GM06990 (cell line): ENCODE measurements at regions not wholly inside any gene's neighbourhood (a gene's known extent, or its start where the extent isn't known, plus 50 kb on each side); places are given as distances from the start of the nearest gene placed in this dataset.
"Not testable (repeated sequence)": the region's sequence is repeated elsewhere in the genome, so short reads cannot be mapped to it uniquely, and the experiment has no call there.

Source experiments
- DNase-seq: peaks from one replicate; pipeline ENCODE4 v3.0.0-alpha.2; 2011; ENCODE audit not compliant: insufficient read length; ENCODE audit errors: extremely low read depth
- H3K27me3 ChIP-seq: replicated peaks from 2 replicates; pipeline ENCODE4 v1.6.0; 2011; ENCODE audit warnings: low read length; ENCODE audit not compliant: control insufficient read depth, insufficient read depth
- H3K36me3 ChIP-seq: 2 replicates; pipeline ENCODE4 v1.5.1; 2011; ENCODE audit warnings: low read length; ENCODE audit not compliant: control insufficient read depth, insufficient read depth
- H3K4me3 ChIP-seq: replicated peaks from 2 replicates; pipeline ENCODE4 v1.5.1; 2011; ENCODE audit warnings: low read depth, mild to moderate bottlenecking, control low read depth, low read length
- CTCF ChIP-seq: IDR thresholded peaks from 2 replicates; pipeline ENCODE4 v1.5.1; 2011; ENCODE audit warnings: low read length, control low read depth, mild to moderate bottlenecking, inconsistent platforms; ENCODE audit not compliant: insufficient read depth, poor library complexity, severe bottlenecking

GRCh38 chr13:84739021-84739420 is 856.7 kb upstream of the SLITRK1 start:
- H3K4me3 ChIP-seq, result no peak overlapping the region
- no peaks in the 10 kb centered on the region for H3K27me3 ChIP-seq
- TF ChIP-seq CTCF, result no peak
- no peaks in the 10 kb centered on the region for H3K36me3 ChIP-seq
- no peak for DNase-seq

- H3K27me3 ChIP-seq, result no peaks in the 10 kb centered on the region
- no peak for TF ChIP-seq CTCF
- H3K4me3 ChIP-seq, result no peak overlapping the region
- H3K36me3 ChIP-seq, result no peaks in the 10 kb centered on the region
- DNase-seq, result no peak
Measured at GRCh38 chr13:84737661-84738060, 855.4 kb upstream of the SLITRK1 start.

- no peak for TF ChIP-seq CTCF
- H3K27me3 ChIP-seq, result no peaks in the 10 kb centered on the region
- no peak for DNase-seq
- H3K4me3 ChIP-seq, result no peak overlapping the region
- H3K36me3 ChIP-seq, result no peaks in the 10 kb centered on the region
Measured at GRCh38 chr13:84730376-84730775, 848.1 kb upstream of the SLITRK1 start.

GRCh38 chr13:84705982-84706710 is 823.9 kb upstream of the SLITRK1 start:
- Histone ChIP-seq H3K27me3 (no peaks in the 10 kb centered on the region), H3K4me3 (no peak overlapping the region), H3K36me3 (no peaks in the 10 kb centered on the region)
- no peak for DNase-seq
- no peak for TF ChIP-seq CTCF

GRCh38 chr13:84702174-84702573 is 819.9 kb upstream of the SLITRK1 start:
- Histone ChIP-seq H3K4me3 (no peak overlapping the region), H3K27me3 (no peaks in the 10 kb centered on the region), H3K36me3 (no peaks in the 10 kb centered on the region)
- DNase-seq, result no peak
- TF ChIP-seq CTCF, result no peak

- not testable (repeated sequence) for H3K4me3 ChIP-seq, H3K27me3 ChIP-seq, H3K36me3 ChIP-seq, DNase-seq
Measured at GRCh38 chr13:84697591-84697990, 815.3 kb upstream of the SLITRK1 start.
